ENCODE measurements at regions not wholly inside any gene's neighbourhood (a gene's known extent, or its start where the extent isn't known, plus 50 kb on each side); places are given as distances from the start of the nearest gene placed in this dataset.

DNA sequence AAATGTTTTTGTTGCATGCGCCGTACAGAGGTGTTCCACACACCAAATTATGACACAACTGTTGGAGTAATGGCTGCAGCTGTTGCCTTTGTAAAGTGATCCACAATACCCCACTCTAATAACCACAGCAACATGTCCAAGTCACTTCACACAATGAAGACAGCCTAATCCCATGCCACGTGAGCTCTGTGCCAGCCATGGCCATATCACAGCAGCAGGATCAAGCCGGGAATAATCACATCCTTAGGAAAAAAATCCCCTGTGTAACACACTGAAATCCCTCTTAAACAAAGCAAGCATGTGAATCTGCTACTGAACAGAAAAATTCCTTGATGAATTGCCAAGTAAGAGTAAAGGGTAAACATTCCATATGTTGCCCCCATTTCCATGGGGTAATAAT is 179.5 kb upstream of the PARD3B start:
- no peaks in the 10 kb centered on the region for H3K79me2 ChIP-seq (ENCODE audit: insufficient read depth, low read length)
- DNase-seq (ENCODE audit: low spot score) (no peak), ATAC-seq (no peak), FAIRE-seq (no peak)
- H3K27ac ChIP-seq (ENCODE audit: extremely low read length, insufficient read depth, low read length), result no peak overlapping the region
- 39% methylated on average over 4 of the region's 4 CpGs for WGBS (ENCODE audit: low lambda C conversion rate)
- no peaks in the 10 kb centered on the region for H3K9me3 ChIP-seq (ENCODE audit: low read length)
- no peaks in the 10 kb centered on the region for H4K20me1 ChIP-seq (ENCODE audit: insufficient read depth, low read length)
- BruUV-seq (replicated peaks), result no TSS peak
- TF ChIP-seq ATF7 (IDR thresholded peaks at IDR 0.05), result no peak
- TF ChIP-seq ATF7 (CRISPR knock-in tag; IDR thresholded peaks at IDR 0.05), result no peak
- no peak for TF ChIP-seq MTF1 (CRISPR knock-in tag; IDR thresholded peaks at IDR 0.05)
- TF ChIP-seq ZNF549 (CRISPR knock-in tag; IDR thresholded peaks at IDR 0.05), result no peak
- TF ChIP-seq ZFAT (CRISPR knock-in tag; conservative IDR thresholded peaks at IDR 0.05), result no peak
- no peak for TF ChIP-seq ZNF331 (CRISPR knock-in tag; IDR thresholded peaks at IDR 0.05)
- no peak for TF ChIP-seq IKZF1 (IDR thresholded peaks at IDR 0.05)
- TF ChIP-seq BORCS8-MEF2B (CRISPR knock-in tag; IDR thresholded peaks at IDR 0.05), result no peak
- TF ChIP-seq, protein P1, sequence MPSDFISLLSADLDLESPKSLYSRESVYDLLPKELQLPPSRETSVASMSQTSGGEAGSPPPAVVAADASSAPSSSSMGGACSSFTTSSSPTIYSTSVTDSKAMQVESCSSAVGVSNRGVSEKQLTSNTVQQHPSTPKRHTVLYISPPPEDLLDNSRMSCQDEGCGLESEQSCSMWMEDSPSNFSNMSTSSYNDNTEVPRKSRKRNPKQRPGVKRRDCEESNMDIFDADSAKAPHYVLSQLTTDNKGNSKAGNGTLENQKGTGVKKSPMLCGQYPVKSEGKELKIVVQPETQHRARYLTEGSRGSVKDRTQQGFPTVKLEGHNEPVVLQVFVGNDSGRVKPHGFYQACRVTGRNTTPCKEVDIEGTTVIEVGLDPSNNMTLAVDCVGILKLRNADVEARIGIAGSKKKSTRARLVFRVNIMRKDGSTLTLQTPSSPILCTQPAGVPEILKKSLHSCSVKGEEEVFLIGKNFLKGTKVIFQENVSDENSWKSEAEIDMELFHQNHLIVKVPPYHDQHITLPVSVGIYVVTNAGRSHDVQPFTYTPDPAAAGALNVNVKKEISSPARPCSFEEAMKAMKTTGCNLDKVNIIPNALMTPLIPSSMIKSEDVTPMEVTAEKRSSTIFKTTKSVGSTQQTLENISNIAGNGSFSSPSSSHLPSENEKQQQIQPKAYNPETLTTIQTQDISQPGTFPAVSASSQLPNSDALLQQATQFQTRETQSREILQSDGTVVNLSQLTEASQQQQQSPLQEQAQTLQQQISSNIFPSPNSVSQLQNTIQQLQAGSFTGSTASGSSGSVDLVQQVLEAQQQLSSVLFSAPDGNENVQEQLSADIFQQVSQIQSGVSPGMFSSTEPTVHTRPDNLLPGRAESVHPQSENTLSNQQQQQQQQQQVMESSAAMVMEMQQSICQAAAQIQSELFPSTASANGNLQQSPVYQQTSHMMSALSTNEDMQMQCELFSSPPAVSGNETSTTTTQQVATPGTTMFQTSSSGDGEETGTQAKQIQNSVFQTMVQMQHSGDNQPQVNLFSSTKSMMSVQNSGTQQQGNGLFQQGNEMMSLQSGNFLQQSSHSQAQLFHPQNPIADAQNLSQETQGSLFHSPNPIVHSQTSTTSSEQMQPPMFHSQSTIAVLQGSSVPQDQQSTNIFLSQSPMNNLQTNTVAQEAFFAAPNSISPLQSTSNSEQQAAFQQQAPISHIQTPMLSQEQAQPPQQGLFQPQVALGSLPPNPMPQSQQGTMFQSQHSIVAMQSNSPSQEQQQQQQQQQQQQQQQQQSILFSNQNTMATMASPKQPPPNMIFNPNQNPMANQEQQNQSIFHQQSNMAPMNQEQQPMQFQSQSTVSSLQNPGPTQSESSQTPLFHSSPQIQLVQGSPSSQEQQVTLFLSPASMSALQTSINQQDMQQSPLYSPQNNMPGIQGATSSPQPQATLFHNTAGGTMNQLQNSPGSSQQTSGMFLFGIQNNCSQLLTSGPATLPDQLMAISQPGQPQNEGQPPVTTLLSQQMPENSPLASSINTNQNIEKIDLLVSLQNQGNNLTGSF (CRISPR knock-in tag; IDR thresholded peaks at IDR 0.05), result no peak
- no peak for TF ChIP-seq MYNN (CRISPR knock-in tag; IDR thresholded peaks at IDR 0.05; ENCODE audit: low read depth)
- TF ChIP-seq ZNF792 (CRISPR knock-in tag; IDR thresholded peaks at IDR 0.05), result no peak
- no peak overlapping the region for H3K9ac ChIP-seq (ENCODE audit: insufficient read depth, low read depth, low read length)
- in situ Hi-C loops (cut with HindIII; ENCODE audit: extremely low pct_ligation_motif_present, low pct_unique_long_range_greater_than_20kb) (no loop called here), intact Hi-C loops (cut with micrococcal nuclease; ENCODE audit: unreplicated experiment) (no loop called here)
- CTCF ChIA-PET (ENCODE audit: low intra/inter-chr PET ratio, low total read pairs), result no interaction called here
- H2AFZ ChIP-seq (ENCODE audit: low read length), result no peak overlapping the region
- H3K36me3 ChIP-seq (replicated peaks in 1 of 2; ENCODE audit: control insufficient read depth in 1 of 2, insufficient read depth in 2 of 2, low read length in 2 of 2), result no peaks in the 10 kb centered on the region
- H3K4me2 ChIP-seq (ENCODE audit: low read depth, low read length), result no peak overlapping the region
- H3K27me3 ChIP-seq (ENCODE audit: control insufficient read depth in 1 of 2, insufficient read depth in 2 of 2, low read length in 2 of 2), result no peaks in the 10 kb centered on the region
- H3K4me1 ChIP-seq (ENCODE audit: insufficient read depth, low read length), result no peaks in the 10 kb centered on the region
- POLR2A ChIA-PET, result no interaction called here
- H3K4me3 ChIP-seq (replicated peaks in 1 of 3; ENCODE audit: insufficient read depth in 1 of 3, low read depth in 2 of 3, low read length in 3 of 3), result no peak overlapping the region
